WTC11 (cell line): ENCODE measurements at regions not wholly inside any gene's neighbourhood (a gene's known extent, or its start where the extent isn't known, plus 50 kb on each side); places are given as distances from the start of the nearest gene placed in this dataset.

Experiments
- ATAC-seq: fragments of 200-7000 bp; cut with Tn5 transposase; 2 replicates; pipeline ENCODE4 v1.10.0; 2021; ENCODE audit warnings: mild to moderate bottlenecking, moderate library complexity
- CTCF ChIA-PET: fragments of 300-600 bp; sonication (Branson Sonifier 250); formaldehyde crosslinking; loops from one replicate; lab custom pipeline; 2021; ENCODE audit warnings: antibody characterized with exemption; lab: Charles Lee
- POLR2A ChIA-PET: fragments of 350-600 bp; sonication (Branson Sonifier 250); formaldehyde crosslinking; loops from one replicate; lab custom pipeline; 2021; ENCODE audit warnings: antibody characterized with exemption; lab: Charles Lee
- DNase-seq: peaks from one replicate; pipeline ENCODE4 v3.0.0; 2021; ENCODE audit warnings: low spot score
- H3K27ac Mint-ChIP-seq: 2 replicates; pipeline ENCODE4 v1.8.0; 2021; ENCODE audit warnings: mixed read lengths
- H3K27me3 Mint-ChIP-seq: 2 replicates; pipeline ENCODE4 v1.8.0; 2021; ENCODE audit warnings: low read depth, mild to moderate bottlenecking, moderate library complexity, mixed read lengths
- H3K36me3 Mint-ChIP-seq: 2 replicates; pipeline ENCODE4 v1.8.0; 2021; ENCODE audit warnings: mixed read lengths
- H3K4me1 Mint-ChIP-seq: 2 replicates; pipeline ENCODE4 v1.8.0; 2022; ENCODE audit warnings: mixed read lengths
- H3K4me3 Mint-ChIP-seq: 2 replicates; pipeline ENCODE4 v1.8.0; 2021; ENCODE audit warnings: mild to moderate bottlenecking, moderate library complexity, mixed read lengths
- H3K9me3 Mint-ChIP-seq: 2 replicates; pipeline ENCODE4 v1.8.0; 2021; ENCODE audit warnings: mixed read lengths
- EMX1 ChIP-seq: fragments of 250-450 bp; sonication (Bioruptor Pico); IDR thresholded peaks from 2 replicates; pipeline ENCODE4 v1.8.0; 2021; ENCODE audit warnings: mild to moderate bottlenecking
- ESRRA ChIP-seq: sonication (generic); formaldehyde crosslinking; IDR thresholded peaks from 2 replicates; pipeline ENCODE4 v1.8.1; 2022; ENCODE audit warnings: mild to moderate bottlenecking, missing genetic modification reagents, borderline replicate concordance
- ETV6 ChIP-seq: sonication (generic); formaldehyde crosslinking; IDR thresholded peaks from 2 replicates; pipeline ENCODE4 v1.8.1; 2022; ENCODE audit warnings: mild to moderate bottlenecking, missing genetic modification reagents
- FOXK1 ChIP-seq: sonication (generic); formaldehyde crosslinking; IDR thresholded peaks from 2 replicates; pipeline ENCODE4 v1.8.0; 2022; ENCODE audit warnings: mild to moderate bottlenecking, moderate library complexity, missing genetic modification reagents
- JAZF1 ChIP-seq: fragments of 250-450 bp; sonication (Bioruptor Pico); IDR thresholded peaks from 2 replicates; pipeline ENCODE4 v1.9.0; 2021; ENCODE audit warnings: moderate library complexity, mild to moderate bottlenecking, inconsistent platforms
- MXD4 ChIP-seq: fragments of 250-450 bp; sonication (Bioruptor Pico); IDR thresholded peaks from 2 replicates; pipeline ENCODE4 v1.8.0; 2021; ENCODE audit warnings: mild to moderate bottlenecking, moderate library complexity, borderline replicate concordance
- MYBL2 ChIP-seq: sonication (generic); formaldehyde crosslinking; IDR thresholded peaks from 2 replicates; pipeline ENCODE4 v1.8.1; 2023; ENCODE audit warnings: mild to moderate bottlenecking, moderate library complexity, missing genetic modification reagents
- NR3C1 ChIP-seq: sonication (generic); formaldehyde crosslinking; conservative IDR thresholded peaks from 2 replicates; pipeline ENCODE4 v1.8.1; 2023; ENCODE audit warnings: low read depth, mild to moderate bottlenecking, missing genetic modification reagents
- SMAD4 ChIP-seq: sonication (generic); formaldehyde crosslinking; IDR thresholded peaks from 2 replicates; pipeline ENCODE4 v1.8.0; 2022; ENCODE audit warnings: mild to moderate bottlenecking, missing genetic modification reagents
- SP1 ChIP-seq: sonication (generic); formaldehyde crosslinking; conservative IDR thresholded peaks from 2 replicates; pipeline ENCODE4 v1.8.1; 2022; ENCODE audit warnings: missing genetic modification reagents
- ZNF416 ChIP-seq: fragments of 250-450 bp; sonication (Bioruptor Pico); IDR thresholded peaks from 2 replicates; pipeline ENCODE4 v1.9.0; 2021; ENCODE audit warnings: mild to moderate bottlenecking, inconsistent platforms
- ZNF423 ChIP-seq: fragments of 250-450 bp; sonication (Bioruptor Pico); IDR thresholded peaks from 2 replicates; pipeline ENCODE4 v2.1.2; 2022; ENCODE audit warnings: mild to moderate bottlenecking, moderate library complexity
- TF ChIP-seq, protein P1 (sequence below): sonication (generic); formaldehyde crosslinking; conservative IDR thresholded peaks from 2 replicates; pipeline ENCODE4 v1.8.1; 2022; ENCODE audit warnings: mild to moderate bottlenecking, missing genetic modification reagents
- TF ChIP-seq, protein P2 (sequence below): sonication (generic); formaldehyde crosslinking; IDR thresholded peaks from 2 replicates; pipeline ENCODE4 v1.8.1; 2023; ENCODE audit warnings: mild to moderate bottlenecking, missing genetic modification reagents
- TF ChIP-seq, protein P3 (sequence below): fragments of 200-600 bp; IDR thresholded peaks from 2 replicates; pipeline ENCODE4 v1.8.0; 2022; ENCODE audit warnings: antibody characterized with exemption
- TF ChIP-seq, protein P4 (sequence below): fragments of 250-450 bp; sonication (Bioruptor Pico); IDR thresholded peaks from 2 replicates; pipeline ENCODE4 v1.8.0; 2021; ENCODE audit warnings: mild to moderate bottlenecking
- TF ChIP-seq, protein P5 (sequence below): sonication (generic); formaldehyde crosslinking; IDR thresholded peaks from 2 replicates; pipeline ENCODE4 v1.8.0; 2022; ENCODE audit warnings: mild to moderate bottlenecking, missing genetic modification reagents
- TF ChIP-seq, protein P6 (sequence below): sonication (generic); formaldehyde crosslinking; IDR thresholded peaks from 2 replicates; pipeline ENCODE4 v1.8.0; 2022; ENCODE audit warnings: mild to moderate bottlenecking, missing genetic modification reagents

DNA sequence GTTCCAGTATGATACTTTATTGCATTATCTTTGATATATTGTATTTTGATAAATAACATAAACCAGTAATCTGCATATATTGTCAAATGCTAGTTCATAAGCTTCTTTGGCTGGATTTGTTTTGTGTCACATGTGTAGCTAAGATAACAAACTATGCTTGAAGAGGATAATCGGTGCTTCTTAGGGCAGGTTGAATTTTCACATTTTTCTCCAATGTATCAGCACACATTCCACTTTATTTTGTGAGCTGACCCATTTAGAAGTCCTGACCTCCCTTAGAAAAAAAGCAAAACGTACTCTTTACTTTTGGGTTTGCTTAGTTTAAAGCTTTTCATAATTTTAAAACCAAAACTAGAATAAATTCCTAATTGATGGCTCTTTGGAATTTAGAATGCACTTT is 277.7 kb upstream of the DDHD1 start:
- Mint-ChIP-seq H3K4me1 (peaks cover 3% of the 10 kb centered on the region; the same call in 1 of the 2 replicates), H3K27ac (no peak overlapping the region), H3K27me3 (no peaks in the 10 kb centered on the region), H3K9me3 (peaks cover 23% of the 10 kb centered on the region), H3K36me3 (no peaks in the 10 kb centered on the region), H3K4me3 (no peak overlapping the region)
- CTCF ChIA-PET, result interaction anchor here (1.4 to 4.1 kb wide), 2 partner anchors 107 to 917 kb away, joined by 9 to 14 read pairs; no protein-coding TSS in a partner anchor
- DNase-seq (no peak), ATAC-seq (no peak)
- TF ChIP-seq ZNF423 (no peak), NR3C1 (CRISPR knock-in tag) (no peak)
- POLR2A ChIA-PET, result no interaction called here

DNA sequence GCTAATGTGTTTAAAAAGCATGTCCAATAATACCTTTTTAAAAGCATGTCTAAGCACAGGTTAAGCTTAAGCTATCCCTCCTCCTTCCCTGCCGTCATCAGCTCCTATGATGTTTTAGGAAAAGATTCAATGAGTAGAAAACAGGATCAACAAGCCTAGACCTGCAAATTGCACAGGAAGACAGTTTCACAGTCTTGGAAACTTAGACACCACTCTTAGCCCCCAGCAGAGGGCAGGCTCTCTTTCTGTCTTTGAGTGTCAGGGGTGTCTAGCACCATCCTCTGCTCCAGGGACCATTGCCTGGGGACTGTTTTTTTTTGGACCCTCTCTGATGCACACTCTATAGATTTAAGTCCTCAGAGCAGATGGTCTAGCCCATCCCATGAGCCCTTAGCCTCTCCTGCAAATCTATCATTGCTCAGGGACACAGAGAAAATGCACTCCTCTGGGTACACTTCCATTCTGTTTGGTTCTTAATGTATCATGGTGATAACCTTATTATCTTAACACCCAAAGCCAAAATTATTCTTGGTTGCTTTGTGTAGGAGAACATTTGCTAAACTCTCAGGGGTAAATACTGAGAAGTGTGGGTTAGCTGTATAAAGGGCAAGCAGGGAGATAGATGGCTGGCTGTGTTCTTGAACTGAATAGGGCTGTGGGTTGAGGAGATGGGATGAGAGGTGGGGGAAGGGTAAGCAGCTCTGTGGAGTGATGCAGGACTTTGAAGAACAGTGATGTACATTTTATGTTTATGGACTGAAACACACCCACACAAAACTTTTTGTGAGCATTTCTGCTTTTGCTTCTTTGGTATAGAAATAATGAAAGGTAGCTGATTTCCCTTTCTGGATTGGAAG is 259.9 kb upstream of the DDHD1 start:
- H3K9me3 Mint-ChIP-seq, result peaks cover 30% of the 10 kb centered on the region
- H3K27ac Mint-ChIP-seq, result no peak overlapping the region
- H3K36me3 Mint-ChIP-seq, result peaks cover 23% of the 10 kb centered on the region
- ChIA-PET CTCF (interaction anchor here (0.6 to 1.9 kb wide), 3 partner anchors 14 to 935 kb away, joined by 3 to 9 read pairs (median 5); no protein-coding TSS in a partner anchor), POLR2A (no interaction called here)
- H3K4me1 Mint-ChIP-seq, result no peaks in the 10 kb centered on the region
- DNase-seq (no peak), ATAC-seq (peak; percentile 65)
- no peak overlapping the region for H3K4me3 Mint-ChIP-seq
- H3K27me3 Mint-ChIP-seq, result peaks cover 3% of the 10 kb centered on the region
- TF ChIP-seq, protein P1, sequence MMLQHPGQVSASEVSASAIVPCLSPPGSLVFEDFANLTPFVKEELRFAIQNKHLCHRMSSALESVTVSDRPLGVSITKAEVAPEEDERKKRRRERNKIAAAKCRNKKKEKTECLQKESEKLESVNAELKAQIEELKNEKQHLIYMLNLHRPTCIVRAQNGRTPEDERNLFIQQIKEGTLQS (CRISPR knock-in tag), result no peak
- TF ChIP-seq, protein P2, sequence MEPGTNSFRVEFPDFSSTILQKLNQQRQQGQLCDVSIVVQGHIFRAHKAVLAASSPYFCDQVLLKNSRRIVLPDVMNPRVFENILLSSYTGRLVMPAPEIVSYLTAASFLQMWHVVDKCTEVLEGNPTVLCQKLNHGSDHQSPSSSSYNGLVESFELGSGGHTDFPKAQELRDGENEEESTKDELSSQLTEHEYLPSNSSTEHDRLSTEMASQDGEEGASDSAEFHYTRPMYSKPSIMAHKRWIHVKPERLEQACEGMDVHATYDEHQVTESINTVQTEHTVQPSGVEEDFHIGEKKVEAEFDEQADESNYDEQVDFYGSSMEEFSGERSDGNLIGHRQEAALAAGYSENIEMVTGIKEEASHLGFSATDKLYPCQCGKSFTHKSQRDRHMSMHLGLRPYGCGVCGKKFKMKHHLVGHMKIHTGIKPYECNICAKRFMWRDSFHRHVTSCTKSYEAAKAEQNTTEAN (CRISPR knock-in tag), result no peak
- TF ChIP-seq, protein P3, sequence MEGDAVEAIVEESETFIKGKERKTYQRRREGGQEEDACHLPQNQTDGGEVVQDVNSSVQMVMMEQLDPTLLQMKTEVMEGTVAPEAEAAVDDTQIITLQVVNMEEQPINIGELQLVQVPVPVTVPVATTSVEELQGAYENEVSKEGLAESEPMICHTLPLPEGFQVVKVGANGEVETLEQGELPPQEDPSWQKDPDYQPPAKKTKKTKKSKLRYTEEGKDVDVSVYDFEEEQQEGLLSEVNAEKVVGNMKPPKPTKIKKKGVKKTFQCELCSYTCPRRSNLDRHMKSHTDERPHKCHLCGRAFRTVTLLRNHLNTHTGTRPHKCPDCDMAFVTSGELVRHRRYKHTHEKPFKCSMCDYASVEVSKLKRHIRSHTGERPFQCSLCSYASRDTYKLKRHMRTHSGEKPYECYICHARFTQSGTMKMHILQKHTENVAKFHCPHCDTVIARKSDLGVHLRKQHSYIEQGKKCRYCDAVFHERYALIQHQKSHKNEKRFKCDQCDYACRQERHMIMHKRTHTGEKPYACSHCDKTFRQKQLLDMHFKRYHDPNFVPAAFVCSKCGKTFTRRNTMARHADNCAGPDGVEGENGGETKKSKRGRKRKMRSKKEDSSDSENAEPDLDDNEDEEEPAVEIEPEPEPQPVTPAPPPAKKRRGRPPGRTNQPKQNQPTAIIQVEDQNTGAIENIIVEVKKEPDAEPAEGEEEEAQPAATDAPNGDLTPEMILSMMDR, result no peak; the same call in 1 of the 2 replicates
- no peak for TF ChIP-seq FOXK1
- TF ChIP-seq EMX1, result no peak
- TF ChIP-seq ZNF416, result no peak
- no peak for TF ChIP-seq MYBL2 (CRISPR knock-in tag)
- no peak for TF ChIP-seq ESRRA (CRISPR knock-in tag)
- TF ChIP-seq ETV6, result no peak
- TF ChIP-seq JAZF1 (CRISPR knock-in tag), result no peak
- no peak for TF ChIP-seq SP1 (CRISPR knock-in tag)
- TF ChIP-seq, protein P4, sequence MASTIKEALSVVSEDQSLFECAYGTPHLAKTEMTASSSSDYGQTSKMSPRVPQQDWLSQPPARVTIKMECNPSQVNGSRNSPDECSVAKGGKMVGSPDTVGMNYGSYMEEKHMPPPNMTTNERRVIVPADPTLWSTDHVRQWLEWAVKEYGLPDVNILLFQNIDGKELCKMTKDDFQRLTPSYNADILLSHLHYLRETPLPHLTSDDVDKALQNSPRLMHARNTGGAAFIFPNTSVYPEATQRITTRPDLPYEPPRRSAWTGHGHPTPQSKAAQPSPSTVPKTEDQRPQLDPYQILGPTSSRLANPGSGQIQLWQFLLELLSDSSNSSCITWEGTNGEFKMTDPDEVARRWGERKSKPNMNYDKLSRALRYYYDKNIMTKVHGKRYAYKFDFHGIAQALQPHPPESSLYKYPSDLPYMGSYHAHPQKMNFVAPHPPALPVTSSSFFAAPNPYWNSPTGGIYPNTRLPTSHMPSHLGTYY (CRISPR knock-in tag), result no peak
- no peak for TF ChIP-seq MXD4 (CRISPR knock-in tag)
- no peak for TF ChIP-seq SMAD4 (CRISPR knock-in tag)
- TF ChIP-seq, protein P5, sequence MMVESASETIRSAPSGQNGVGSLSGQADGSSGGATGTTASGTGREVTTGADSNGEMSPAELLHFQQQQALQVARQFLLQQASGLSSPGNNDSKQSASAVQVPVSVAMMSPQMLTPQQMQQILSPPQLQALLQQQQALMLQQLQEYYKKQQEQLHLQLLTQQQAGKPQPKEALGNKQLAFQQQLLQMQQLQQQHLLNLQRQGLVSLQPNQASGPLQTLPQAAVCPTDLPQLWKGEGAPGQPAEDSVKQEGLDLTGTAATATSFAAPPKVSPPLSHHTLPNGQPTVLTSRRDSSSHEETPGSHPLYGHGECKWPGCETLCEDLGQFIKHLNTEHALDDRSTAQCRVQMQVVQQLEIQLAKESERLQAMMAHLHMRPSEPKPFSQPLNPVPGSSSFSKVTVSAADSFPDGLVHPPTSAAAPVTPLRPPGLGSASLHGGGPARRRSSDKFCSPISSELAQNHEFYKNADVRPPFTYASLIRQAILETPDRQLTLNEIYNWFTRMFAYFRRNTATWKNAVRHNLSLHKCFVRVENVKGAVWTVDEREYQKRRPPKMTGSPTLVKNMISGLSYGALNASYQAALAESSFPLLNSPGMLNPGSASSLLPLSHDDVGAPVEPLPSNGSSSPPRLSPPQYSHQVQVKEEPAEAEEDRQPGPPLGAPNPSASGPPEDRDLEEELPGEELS (CRISPR knock-in tag), result no peak
- TF ChIP-seq, protein P6, sequence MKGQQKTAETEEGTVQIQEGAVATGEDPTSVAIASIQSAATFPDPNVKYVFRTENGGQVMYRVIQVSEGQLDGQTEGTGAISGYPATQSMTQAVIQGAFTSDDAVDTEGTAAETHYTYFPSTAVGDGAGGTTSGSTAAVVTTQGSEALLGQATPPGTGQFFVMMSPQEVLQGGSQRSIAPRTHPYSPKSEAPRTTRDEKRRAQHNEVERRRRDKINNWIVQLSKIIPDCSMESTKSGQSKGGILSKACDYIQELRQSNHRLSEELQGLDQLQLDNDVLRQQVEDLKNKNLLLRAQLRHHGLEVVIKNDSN (CRISPR knock-in tag), result no peak
- TF ChIP-seq, all 79 proteins: peak for 0
